Anterior cingulate cortex (tissue), 58 donors: ENCODE measurements at regions not wholly inside any gene's neighbourhood (a gene's known extent, or its start where the extent isn't known, plus 50 kb on each side); places are given as distances from the start of the nearest gene placed in this dataset.

ENCODE experiments used
- DNase-seq, 58 donors: peaks; one replicate each; lab custom pipeline; 2025; lab: John Stamatoyannopoulos, UW

- no peak for DNase-seq
Measured at GRCh38 chr6:156582509-156582992, 194.6 kb upstream of the ARID1B start.

GRCh38 chr6:156579564-156579963 is 197.6 kb upstream of the ARID1B start:
- DNase-seq: no peak

- no peak for DNase-seq
Measured at GRCh38 chr6:156577749-156578148, 199.4 kb upstream of the ARID1B start.

GRCh38 chr6:156575361-156575760 is 201.8 kb upstream of the ARID1B start:
- no peak for DNase-seq

- no peak for DNase-seq
Measured at GRCh38 chr6:156564807-156565149, 212.4 kb upstream of the ARID1B start.

GRCh38 chr6:156564127-156564806 is 212.9 kb upstream of the ARID1B start:
- DNase-seq: peak in 54 of 58 donors; percentile 2 to 85 (median 56)

- DNase-seq: no peak
Measured at GRCh38 chr6:156563714-156564113, 213.5 kb upstream of the ARID1B start.

GRCh38 chr6:156562636-156563035 is 214.5 kb upstream of the ARID1B start:
- no peak for DNase-seq

GRCh38 chr6:156562019-156562418 is 215.2 kb upstream of the ARID1B start:
- no peak for DNase-seq

- no peak for DNase-seq
Measured at GRCh38 chr6:156560476-156560875, 216.7 kb upstream of the ARID1B start.

- no peak for DNase-seq
Measured at GRCh38 chr6:156559162-156559690, 218.0 kb upstream of the ARID1B start.

GRCh38 chr6:156557911-156558259 is 219.3 kb upstream of the ARID1B start:
- no peak for DNase-seq

GRCh38 chr6:156557251-156557910 is 219.8 kb upstream of the ARID1B start:
- peak in 35 of 58 donors; percentile 3 to 66 (median 24) for DNase-seq

GRCh38 chr6:156556811-156557210 is 220.4 kb upstream of the ARID1B start:
- peak in 1 of 58 donors; percentile 14 for DNase-seq

GRCh38 chr6:156555116-156555515 is 222.1 kb upstream of the ARID1B start:
- no peak for DNase-seq

- DNase-seq: no peak
Measured at GRCh38 chr6:156554160-156554559, 223.0 kb upstream of the ARID1B start.

- DNase-seq: no peak
Measured at GRCh38 chr6:156552849-156553248, 224.3 kb upstream of the ARID1B start.

GRCh38 chr6:156550949-156551348 is 226.2 kb upstream of the ARID1B start:
- DNase-seq: no peak

GRCh38 chr6:156545931-156546330 is 231.2 kb upstream of the ARID1B start:
- DNase-seq: no peak

GRCh38 chr6:156545021-156545420 is 232.2 kb upstream of the ARID1B start:
- DNase-seq: no peak

- no peak for DNase-seq
Measured at GRCh38 chr6:156544046-156544445, 233.1 kb upstream of the ARID1B start.

- no peak for DNase-seq
Measured at GRCh38 chr6:156543431-156543830, 233.7 kb upstream of the ARID1B start.
